GM18951 (cell line): ENCODE measurements at regions not wholly inside any gene's neighbourhood (a gene's known extent, or its start where the extent isn't known, plus 50 kb on each side); places are given as distances from the start of the nearest gene placed in this dataset.

ENCODE experiments used
- POLR2A ChIP-seq: IDR thresholded peaks from 4 replicates; pipeline ENCODE4 v1.6.1; 2011; ENCODE audit warnings: mild to moderate bottlenecking; ENCODE audit not compliant: insufficient read length, insufficient read depth; ENCODE audit errors: extremely low read depth
- in situ Hi-C: fragments of 300-500 bp; cut with MboI; formaldehyde crosslinking; loops from one replicate; pipeline ENCODE4 v1.12.0; 2022; ENCODE audit warnings: low sequenced_read_pairs, mixed read lengths, inconsistent platforms; ENCODE audit not compliant: unreplicated experiment

DNA sequence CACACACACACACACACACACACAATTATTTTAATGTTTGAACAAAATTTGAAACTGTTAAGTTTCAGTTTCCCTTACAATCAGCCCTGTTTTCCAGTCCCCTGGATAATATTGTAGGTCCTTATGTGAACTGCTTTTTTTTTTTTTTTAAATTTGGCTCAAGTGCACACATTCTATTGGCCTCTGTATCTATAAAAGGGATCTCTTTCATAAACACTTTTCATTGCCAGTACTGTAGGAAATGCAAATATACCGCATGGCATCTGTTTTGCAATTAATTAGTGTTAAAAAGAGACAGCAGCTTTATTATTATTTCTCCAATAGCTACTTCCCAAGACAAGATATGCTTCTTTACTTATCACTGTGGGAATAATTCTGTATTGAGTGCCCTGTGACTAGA is 738.7 kb downstream of the EPHA4 start:
- in situ Hi-C loops, result no loop called here
- TF ChIP-seq POLR2A, result no peak

DNA sequence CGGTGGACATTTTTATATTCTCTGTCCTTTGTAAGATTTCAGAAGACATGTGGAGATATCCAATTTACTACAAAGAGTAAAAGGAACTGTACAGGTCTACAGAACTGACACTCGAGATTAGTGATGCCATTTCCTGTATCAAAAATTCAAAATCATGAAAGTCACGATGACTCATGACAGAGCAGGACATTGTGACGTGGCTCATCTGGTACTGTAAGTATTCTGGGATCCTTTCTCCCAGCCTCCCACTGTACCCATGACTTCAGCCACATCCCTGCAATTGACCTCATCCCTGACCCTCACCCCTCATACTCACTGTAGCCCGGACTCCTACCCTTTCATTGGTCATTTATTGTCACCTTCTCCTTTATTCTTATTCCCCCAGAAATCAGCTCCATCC is 736.5 kb downstream of the EPHA4 start:
- in situ Hi-C loops, result no loop called here
- no peak for TF ChIP-seq POLR2A

DNA sequence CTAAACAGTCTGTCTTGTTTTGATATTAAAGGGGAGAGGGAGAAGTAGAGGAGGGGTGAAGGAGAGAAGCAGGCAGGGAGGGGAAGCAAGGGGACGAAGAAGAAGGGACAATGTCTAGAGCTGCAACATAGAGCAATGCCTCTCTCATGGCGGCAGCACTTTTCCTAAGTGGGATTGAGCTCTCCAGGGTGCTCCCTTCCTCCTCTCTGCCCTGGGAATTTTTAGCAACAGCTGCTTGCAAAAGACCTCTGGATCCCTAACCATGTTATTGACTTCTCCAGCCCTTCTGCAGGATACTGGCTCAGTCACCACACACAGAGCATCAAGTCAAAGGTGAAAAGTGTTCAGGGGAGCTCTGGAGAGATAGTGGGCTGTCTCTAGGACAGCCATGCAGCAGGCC is 734.9 kb downstream of the EPHA4 start:
- TF ChIP-seq POLR2A, result no peak
- in situ Hi-C loops, result no loop called here

DNA sequence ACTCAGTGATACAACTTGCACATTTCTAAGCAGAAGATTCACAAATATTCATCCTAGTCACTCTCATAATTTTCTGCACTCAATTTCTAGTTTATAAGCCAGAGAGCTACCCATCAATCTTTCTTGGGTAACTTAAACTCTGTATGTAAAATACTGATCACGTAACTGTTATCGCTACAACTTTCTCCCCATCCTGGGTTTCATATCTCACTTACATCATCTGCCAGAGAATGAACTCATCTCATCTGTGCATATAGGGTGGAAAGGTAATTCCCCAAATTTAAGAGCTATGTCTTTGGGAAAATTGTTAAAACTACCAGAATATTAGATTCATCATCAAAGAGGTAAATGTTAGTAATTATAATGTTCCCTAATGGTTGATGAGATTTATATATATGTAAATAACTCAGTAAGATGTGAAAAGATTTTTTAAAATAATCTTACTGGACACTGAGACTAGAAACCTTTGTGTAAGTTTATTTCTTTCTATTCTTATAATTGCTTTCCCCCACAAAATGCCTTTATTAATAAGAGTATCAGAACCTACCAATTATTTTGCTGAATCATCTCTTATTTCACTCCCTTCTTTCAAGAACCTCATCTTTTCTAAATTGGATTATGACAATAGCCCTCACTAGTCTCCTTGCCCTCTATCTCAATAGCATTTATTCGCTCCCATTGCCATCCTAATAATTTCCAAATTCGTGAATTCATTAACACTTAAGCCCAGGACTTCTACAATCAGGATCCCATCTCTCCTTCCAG is 729.0 kb downstream of the EPHA4 start:
- no peak for TF ChIP-seq POLR2A
- in situ Hi-C loops, result no loop called here

DNA sequence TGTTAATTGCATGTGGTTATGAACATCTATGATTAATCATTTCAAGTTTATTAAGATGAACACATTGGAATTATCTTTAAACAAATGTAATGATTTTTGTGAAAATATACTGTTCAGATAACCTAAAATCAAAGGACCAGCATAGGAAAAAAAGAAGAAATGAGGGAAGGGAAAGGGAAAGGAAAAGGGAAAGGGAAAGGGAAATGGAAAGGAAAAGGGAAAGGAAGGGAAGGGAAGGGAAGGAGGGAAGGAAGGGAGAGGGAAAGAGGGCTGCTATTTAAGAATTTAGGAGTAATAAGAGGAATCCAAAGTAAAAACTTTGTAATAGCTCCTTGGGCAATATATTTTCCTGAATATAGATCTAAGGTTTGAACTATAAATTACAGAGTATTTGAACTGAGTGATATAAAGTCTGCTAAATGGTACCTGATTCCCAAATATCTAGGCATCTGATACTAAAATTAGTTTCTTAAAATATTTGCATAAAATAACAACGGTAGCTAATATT is 726.3 kb downstream of the EPHA4 start:
- in situ Hi-C loops, result no loop called here
- no peak for TF ChIP-seq POLR2A

DNA sequence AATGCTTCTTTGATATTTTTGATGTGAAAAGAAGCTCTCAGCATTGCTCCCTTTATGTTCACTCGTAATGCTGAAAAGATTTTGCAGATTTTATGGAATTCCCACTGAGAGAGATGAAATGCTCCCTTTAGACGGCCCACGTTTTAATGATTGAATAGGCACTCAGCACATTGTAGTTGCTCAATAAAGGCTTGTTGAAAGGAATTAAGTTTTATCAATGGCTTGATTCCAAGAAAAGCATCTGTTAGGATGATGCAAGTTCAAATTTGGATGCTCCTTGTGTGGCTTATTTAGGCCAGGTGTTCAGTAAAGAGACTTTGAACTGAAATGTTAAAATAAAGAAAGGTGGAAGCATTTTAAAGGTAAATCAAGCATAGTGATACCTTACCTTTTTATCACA is 725.1 kb downstream of the EPHA4 start:
- in situ Hi-C loops, result no loop called here
- TF ChIP-seq POLR2A, result no peak

DNA sequence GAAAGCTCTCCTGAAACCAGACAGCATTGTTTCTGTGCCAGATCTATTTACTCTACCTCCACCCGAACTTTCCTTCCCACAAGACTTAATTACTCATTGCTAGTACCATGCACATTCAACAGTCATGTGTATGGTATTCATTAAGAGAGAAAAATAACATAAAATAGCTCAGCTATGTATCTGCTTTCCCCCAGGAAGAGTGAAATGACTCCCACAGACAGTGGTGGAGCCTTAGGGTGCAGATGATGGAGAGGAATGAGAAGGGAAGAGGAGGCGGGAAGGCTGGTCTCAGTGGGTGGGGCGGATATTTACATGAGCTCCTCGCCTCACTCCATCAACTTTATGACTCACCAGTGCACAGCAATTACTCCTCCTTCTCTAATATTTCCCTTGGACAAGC is 724.5 kb downstream of the EPHA4 start:
- in situ Hi-C loops, result no loop called here
- no peak for TF ChIP-seq POLR2A

DNA sequence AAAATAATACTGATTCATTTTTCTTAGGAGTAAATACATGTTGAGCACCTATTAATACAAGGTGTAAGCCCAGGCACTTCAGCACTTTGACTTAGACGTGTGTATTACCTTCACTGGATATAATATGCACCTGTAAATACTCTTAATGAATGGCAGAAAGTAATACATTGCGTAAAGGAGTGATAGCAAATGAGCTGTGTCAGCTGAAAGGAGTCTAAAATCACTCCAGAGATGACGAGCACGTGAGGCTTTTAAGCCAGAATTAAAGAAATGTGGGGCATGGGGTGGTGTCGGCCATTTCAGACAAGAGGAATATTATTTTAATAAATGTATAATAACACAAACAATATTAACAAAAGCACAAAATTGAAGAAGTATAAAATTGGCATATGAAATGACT is 722.7 kb downstream of the EPHA4 start:
- no peak for TF ChIP-seq POLR2A
- in situ Hi-C loops, result no loop called here

DNA sequence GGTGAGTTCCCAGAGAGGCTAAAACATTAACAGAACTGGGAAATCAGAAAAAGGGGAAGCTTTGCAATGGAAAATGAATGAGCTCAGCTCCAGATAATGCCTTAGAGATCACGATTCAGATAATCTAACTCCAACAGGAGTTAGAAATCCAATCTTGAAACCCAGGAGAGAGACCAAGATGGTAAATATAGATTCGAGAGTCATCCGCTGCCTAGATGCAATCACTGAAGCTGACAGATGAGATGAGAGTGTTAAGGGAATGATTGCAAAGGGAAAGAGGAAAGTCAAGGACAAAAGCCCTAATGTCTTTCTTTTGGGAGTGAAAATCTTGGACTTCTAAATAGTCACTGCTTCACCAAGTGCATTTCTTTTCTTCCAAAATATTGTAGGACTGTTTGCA is 722.0 kb downstream of the EPHA4 start:
- in situ Hi-C loops, result no loop called here
- TF ChIP-seq POLR2A, result no peak

DNA sequence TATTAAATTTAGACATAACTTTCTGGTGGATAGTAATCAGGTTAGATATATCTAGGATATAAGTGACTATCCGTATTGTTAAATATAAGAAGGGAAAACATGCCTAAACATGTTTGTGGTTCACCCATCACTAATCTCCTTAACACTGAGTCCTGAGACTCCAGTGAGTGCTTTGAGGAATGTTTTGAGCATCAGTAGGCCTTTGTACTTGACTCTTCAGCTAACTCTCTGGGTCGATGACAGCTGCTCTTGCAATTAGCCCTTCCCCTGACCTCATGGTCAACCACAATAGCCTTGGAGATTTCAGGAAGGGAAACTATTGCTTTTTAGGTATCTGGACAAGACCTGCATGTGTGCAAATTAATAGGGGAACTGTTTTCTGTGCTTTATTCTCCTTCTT is 716.8 kb downstream of the EPHA4 start:
- TF ChIP-seq POLR2A, result no peak
- in situ Hi-C loops, result no loop called here

DNA sequence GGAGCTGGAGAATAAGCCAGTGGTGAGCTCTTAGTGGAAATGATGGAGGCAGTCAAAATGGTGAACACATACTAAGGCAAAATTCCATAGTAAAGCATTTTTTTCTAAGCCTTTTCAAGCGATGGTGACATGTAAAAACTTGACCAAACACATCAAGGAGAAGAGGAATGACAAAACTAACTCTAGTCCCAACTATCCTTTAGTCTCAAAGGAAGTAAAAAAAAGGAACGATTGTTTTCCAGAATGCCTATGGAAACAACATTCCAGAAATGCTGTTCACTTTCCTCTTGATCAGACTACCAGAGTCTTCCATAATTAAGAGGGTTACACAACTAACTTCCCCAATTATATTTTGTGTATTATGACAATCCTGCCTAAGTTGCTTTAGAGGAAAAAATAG is 715.6 kb downstream of the EPHA4 start:
- TF ChIP-seq POLR2A, result no peak
- in situ Hi-C loops, result no loop called here

DNA sequence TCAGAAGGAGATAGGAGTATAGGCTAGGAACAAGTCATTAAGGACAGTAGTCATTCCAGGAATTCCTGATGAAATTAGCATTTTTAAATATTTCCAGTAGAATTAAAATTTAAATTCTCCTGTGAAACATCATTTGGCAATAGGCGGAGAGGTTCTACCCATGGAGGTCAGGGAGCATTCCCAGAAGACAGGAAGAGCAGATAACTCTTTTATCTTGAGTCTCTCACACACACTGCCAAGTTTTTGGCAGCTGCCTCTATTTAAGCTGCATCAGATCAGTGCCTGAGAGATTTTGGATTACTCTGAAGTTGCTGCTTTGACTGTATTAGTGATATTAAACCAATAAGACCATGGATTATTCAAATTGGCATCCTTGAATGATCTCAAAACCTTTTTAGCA is 714.7 kb downstream of the EPHA4 start:
- TF ChIP-seq POLR2A, result no peak
- in situ Hi-C loops, result no loop called here

DNA sequence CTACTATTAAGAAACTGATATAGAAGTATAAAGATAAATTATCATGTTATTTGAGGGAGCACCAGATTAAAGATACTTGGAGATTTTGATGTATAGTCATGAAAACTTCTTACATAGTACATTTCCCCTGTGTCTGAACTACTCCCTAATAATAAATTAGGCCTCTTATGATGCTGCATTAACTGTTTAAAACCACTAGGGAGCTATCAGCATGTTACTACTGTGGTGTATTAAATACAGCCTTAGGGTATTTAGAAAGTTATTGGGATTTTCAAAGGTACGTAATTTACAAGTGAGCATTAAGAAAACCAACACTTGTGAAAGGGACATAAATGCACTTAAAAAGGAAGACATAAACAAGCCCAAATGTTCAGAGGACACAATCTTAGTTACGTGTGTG is 714.0 kb downstream of the EPHA4 start:
- in situ Hi-C loops, result no loop called here
- TF ChIP-seq POLR2A, result no peak

DNA sequence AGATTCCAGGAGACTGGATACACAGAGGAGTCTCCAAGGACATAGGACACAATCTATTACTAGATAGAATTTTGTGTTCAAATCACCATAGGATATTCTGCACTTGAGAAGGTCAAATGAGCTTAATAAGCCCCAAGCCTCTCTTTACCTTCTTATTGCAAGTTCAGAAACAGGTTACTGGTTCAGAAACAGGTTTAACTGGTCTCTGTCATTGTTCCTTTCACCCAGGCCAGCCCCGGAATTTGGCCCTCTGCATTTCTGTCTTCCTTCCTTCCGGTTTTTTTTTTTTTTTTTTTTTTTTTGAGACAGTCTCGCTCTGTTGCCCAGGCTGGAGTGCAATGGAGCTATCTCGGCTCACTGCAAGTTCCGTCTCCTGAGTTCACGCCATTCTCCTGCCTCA is 700.2 kb downstream of the EPHA4 start:
- in situ Hi-C loops, result no loop called here
- no peak for TF ChIP-seq POLR2A
